Testis (tissue), 2 donors: ENCODE measurements at regions not wholly inside any gene's neighbourhood (a gene's known extent, or its start where the extent isn't known, plus 50 kb on each side); places are given as distances from the start of the nearest gene placed in this dataset.
"Not testable (repeated sequence)": the region's sequence is repeated elsewhere in the genome, so short reads cannot be mapped to it uniquely, and the experiment has no call there.

ENCODE experiments used
- POLR2A ChIP-seq: fragments of 450-650 bp; IDR thresholded peaks from one replicate; pipeline ENCODE4 v1.6.1; 2017; ENCODE audit warnings: antibody characterized with exemption, mild to moderate bottlenecking, moderate library complexity
- TF ChIP-seq, protein P1 (sequence below), 3 experiments: fragments of 450-650 bp in 2 of 3; fragments of 200-600 bp in 1 of 3; sonication (generic) in 1 of 3; IDR thresholded peaks; one replicate each; pipeline ENCODE4 v1.5.1; 2016 to 2019; ENCODE audit warnings: antibody characterized with exemption in 3 of 3, mild to moderate bottlenecking in 2 of 3, moderate library complexity in 1 of 3

GRCh38 chr6:113689620-113690019 lies 167.5 kb upstream of the MARCKS start:
- TF ChIP-seq, protein P1, sequence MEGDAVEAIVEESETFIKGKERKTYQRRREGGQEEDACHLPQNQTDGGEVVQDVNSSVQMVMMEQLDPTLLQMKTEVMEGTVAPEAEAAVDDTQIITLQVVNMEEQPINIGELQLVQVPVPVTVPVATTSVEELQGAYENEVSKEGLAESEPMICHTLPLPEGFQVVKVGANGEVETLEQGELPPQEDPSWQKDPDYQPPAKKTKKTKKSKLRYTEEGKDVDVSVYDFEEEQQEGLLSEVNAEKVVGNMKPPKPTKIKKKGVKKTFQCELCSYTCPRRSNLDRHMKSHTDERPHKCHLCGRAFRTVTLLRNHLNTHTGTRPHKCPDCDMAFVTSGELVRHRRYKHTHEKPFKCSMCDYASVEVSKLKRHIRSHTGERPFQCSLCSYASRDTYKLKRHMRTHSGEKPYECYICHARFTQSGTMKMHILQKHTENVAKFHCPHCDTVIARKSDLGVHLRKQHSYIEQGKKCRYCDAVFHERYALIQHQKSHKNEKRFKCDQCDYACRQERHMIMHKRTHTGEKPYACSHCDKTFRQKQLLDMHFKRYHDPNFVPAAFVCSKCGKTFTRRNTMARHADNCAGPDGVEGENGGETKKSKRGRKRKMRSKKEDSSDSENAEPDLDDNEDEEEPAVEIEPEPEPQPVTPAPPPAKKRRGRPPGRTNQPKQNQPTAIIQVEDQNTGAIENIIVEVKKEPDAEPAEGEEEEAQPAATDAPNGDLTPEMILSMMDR (IDR thresholded peaks at IDR 0.05): not testable (repeated sequence)
- not testable (repeated sequence) for TF ChIP-seq POLR2A
